Neuronal stem cell (in vitro differentiated cells): ENCODE measurements at regions not wholly inside any gene's neighbourhood (a gene's known extent, or its start where the extent isn't known, plus 50 kb on each side); places are given as distances from the start of the nearest gene placed in this dataset.

Source experiments
- DNase-seq: peaks from one replicate; pipeline ENCODE4 v3.0.0-alpha.2; 2013; ENCODE audit warnings: low spot score
- H2AFZ ChIP-seq: one replicate; pipeline ENCODE4 v1.6.1; 2013; ENCODE audit warnings: mild to moderate bottlenecking, low read length, inconsistent platforms
- H2AK5ac ChIP-seq: 2 replicates; pipeline ENCODE4 v1.6.1; 2013; ENCODE audit warnings: low read depth, mild to moderate bottlenecking, inconsistent platforms, low read length, moderate library complexity, mixed read lengths
- H2BK120ac ChIP-seq: 2 replicates; pipeline ENCODE4 v1.6.1; 2013; ENCODE audit warnings: low read depth, mild to moderate bottlenecking, inconsistent platforms, low read length, moderate library complexity, mixed read lengths
- H2BK12ac ChIP-seq: one replicate; pipeline ENCODE4 v1.6.1; 2013; ENCODE audit warnings: low read length, inconsistent platforms
- H2BK15ac ChIP-seq: 2 replicates; pipeline ENCODE4 v1.6.1; 2013; ENCODE audit warnings: mild to moderate bottlenecking, low read length, inconsistent platforms, mixed read lengths
- H2BK5ac ChIP-seq: one replicate; pipeline ENCODE4 v1.6.1; 2013; ENCODE audit warnings: inconsistent platforms, mild to moderate bottlenecking, low read length, moderate library complexity
- H3K14ac ChIP-seq: one replicate; pipeline ENCODE4 v1.6.1; 2013; ENCODE audit warnings: low read length, inconsistent platforms
- H3K18ac ChIP-seq: 2 replicates; pipeline ENCODE4 v1.6.1; 2013; ENCODE audit warnings: low read length, inconsistent platforms
- H3K23ac ChIP-seq: 2 replicates; pipeline ENCODE4 v1.6.1; 2013; ENCODE audit warnings: low read depth, mild to moderate bottlenecking, mixed read lengths, low read length, inconsistent platforms; ENCODE audit not compliant: poor library complexity
- H3K27ac ChIP-seq: replicated peaks from 3 replicates; pipeline ENCODE4 v1.5.1; 2013; ENCODE audit warnings: low read length, inconsistent platforms
- H3K27me3 ChIP-seq, 3 experiments: 2 replicates each; pipeline ENCODE4 v1.6.1; 2013; ENCODE audit warnings: low read length in 3 of 3, mild to moderate bottlenecking in 2 of 3, inconsistent platforms in 1 of 3, low read depth in 1 of 3, mixed read lengths in 1 of 3, moderate library complexity in 1 of 3; ENCODE audit not compliant: control insufficient read depth in 3 of 3, insufficient read depth in 3 of 3
- H3K36me3 ChIP-seq, 2 donors: replicated peaks in 1 of 2; 2 replicates each; pipeline ENCODE4 v1.6.1; 2013; ENCODE audit warnings: low read length in 2 of 2; ENCODE audit not compliant: control insufficient read depth in 2 of 2, insufficient read depth in 2 of 2
- H3K4ac ChIP-seq: 2 replicates; pipeline ENCODE4 v1.6.1; 2013; ENCODE audit warnings: inconsistent platforms, mild to moderate bottlenecking, low read length, moderate library complexity
- H3K4me1 ChIP-seq, 2 donors: 1 replicate in 1 of 2; 2 replicates in 1 of 2; pipeline ENCODE4 v1.6.1; 2013; ENCODE audit warnings: low read length in 2 of 2, low read depth in 1 of 2; ENCODE audit not compliant: control insufficient read depth in 2 of 2, insufficient read depth in 1 of 2
- H3K4me2 ChIP-seq: one replicate; pipeline ENCODE4 v1.6.1; 2013; ENCODE audit warnings: mild to moderate bottlenecking, low read length, inconsistent platforms; ENCODE audit not compliant: insufficient read depth, poor library complexity, severe bottlenecking
- H3K4me3 ChIP-seq, 2 donors: 2 replicates each; pipeline ENCODE4 v1.5.1; 2013; ENCODE audit warnings: low read length in 2 of 2, mild to moderate bottlenecking in 2 of 2, inconsistent platforms in 1 of 2, moderate library complexity in 1 of 2
- H3K79me1 ChIP-seq: one replicate; pipeline ENCODE4 v1.6.1; 2013; ENCODE audit warnings: low read depth, mild to moderate bottlenecking, inconsistent platforms, low read length, moderate library complexity
- H3K9ac ChIP-seq: one replicate; pipeline ENCODE4 v1.6.1; 2013; ENCODE audit warnings: mild to moderate bottlenecking, low read depth, low read length, inconsistent platforms; ENCODE audit not compliant: poor library complexity
- H3K9me3 ChIP-seq, 2 donors: replicated peaks in 1 of 2; 2 replicates each; pipeline versions ENCODE3 to v1.6.1; 2013; ENCODE audit warnings: low read length in 2 of 2, mild to moderate bottlenecking in 2 of 2, inconsistent platforms in 1 of 2, low read depth in 1 of 2, mixed read lengths in 1 of 2, moderate library complexity in 1 of 2; ENCODE audit not compliant: control insufficient read depth in 2 of 2, insufficient read depth in 1 of 2
- H4K8ac ChIP-seq: one replicate; pipeline ENCODE4 v1.6.1; 2013; ENCODE audit warnings: low read depth, mild to moderate bottlenecking, inconsistent platforms, low read length, moderate library complexity
- H4K91ac ChIP-seq: one replicate; pipeline ENCODE4 v1.6.1; 2013; ENCODE audit warnings: low read length, low read depth, mild to moderate bottlenecking, inconsistent platforms; ENCODE audit not compliant: poor library complexity
- whole genome bisulfite sequencing, 2 donors: extraction: QIAGEN DNeasy Blood & Tissue Kit; methylation state at CpG; one replicate each; pipeline ENCODE4 v1.1.7; 2013; ENCODE audit warnings: missing lambda C conversion rate in 2 of 2, mixed read lengths in 1 of 2; ENCODE audit not compliant: insufficient read length in 2 of 2, insufficient replicate concordance in 1 of 2; ENCODE audit errors: extremely low coverage in 2 of 2; 5-methylcytosine and 5-hydroxymethylcytosine counted together

DNA sequence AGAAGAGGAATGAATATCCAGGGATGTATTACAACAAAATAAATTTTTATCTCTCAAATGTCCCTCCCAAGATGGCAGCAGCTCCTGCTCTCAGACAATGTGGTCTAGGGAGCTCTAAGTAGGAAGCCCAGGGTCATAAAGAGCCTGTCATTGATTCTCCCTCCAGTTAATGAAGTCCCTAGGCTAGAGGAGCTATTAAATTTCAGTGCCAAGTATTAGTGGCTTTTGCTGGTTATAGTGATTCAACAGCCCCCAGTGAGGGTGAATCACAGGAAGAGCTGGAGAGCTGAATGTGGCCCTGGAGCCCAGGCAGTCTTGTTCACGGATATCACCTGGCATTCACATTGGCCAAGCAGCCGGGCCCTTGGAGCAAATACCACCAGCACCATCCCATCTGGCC is 109.8 kb upstream of the YPEL5 start:
- WGBS, 2 donors, result no CpG with 5 or more reads among the region's 2 CpGs
- H2AK5ac ChIP-seq, result no peak overlapping the region
- no peak overlapping the region for H3K14ac ChIP-seq
- DNase-seq, result no peak
- H3K9ac ChIP-seq, result no peak overlapping the region
- no peaks in the 10 kb centered on the region for H3K36me3 ChIP-seq
- H2AFZ ChIP-seq, result no peak overlapping the region
- H2BK15ac ChIP-seq, result no peak overlapping the region
- H3K4me2 ChIP-seq, result no peak overlapping the region
- H3K9me3 ChIP-seq, result no peaks in the 10 kb centered on the region
- H3K4me1 ChIP-seq, result no peaks in the 10 kb centered on the region
- H2BK12ac ChIP-seq, result no peak overlapping the region
- H4K91ac ChIP-seq, result no peak overlapping the region
- H3K4ac ChIP-seq, result no peak overlapping the region
- H3K4me3 ChIP-seq, result no peak overlapping the region
- H2BK5ac ChIP-seq, result no peak overlapping the region
- peak overlapping the region; percentile 38 for H3K23ac ChIP-seq
- H2BK120ac ChIP-seq, result no peak overlapping the region
- peak overlapping the region; percentile 27 for H3K18ac ChIP-seq
- H3K27me3 ChIP-seq, result peaks cover 0 to 2% (median 0%) of the 10 kb centered on the region in 3 experiments
- H4K8ac ChIP-seq, result no peak overlapping the region
- no peak overlapping the region for H3K27ac ChIP-seq
- H3K79me1 ChIP-seq, result no peaks in the 10 kb centered on the region

- no peak overlapping the region for H2AK5ac ChIP-seq
- H3K4me3 ChIP-seq, result no peak overlapping the region
- no peak overlapping the region for H2BK12ac ChIP-seq
- no peak overlapping the region for H3K18ac ChIP-seq
- DNase-seq, result no peak
- H3K4me1 ChIP-seq, result no peaks in the 10 kb centered on the region
- no peak overlapping the region for H4K8ac ChIP-seq
- H3K27ac ChIP-seq, result no peak overlapping the region
- WGBS, 2 donors, result no CpG with 5 or more reads among the region's 3 CpGs
- H4K91ac ChIP-seq, result no peak overlapping the region
- peaks cover 0 to 2% (median 0%) of the 10 kb centered on the region in 3 experiments for H3K27me3 ChIP-seq
- H3K9me3 ChIP-seq, result no peaks in the 10 kb centered on the region
- H3K79me1 ChIP-seq, result no peaks in the 10 kb centered on the region
- H3K9ac ChIP-seq, result no peak overlapping the region
- H2BK120ac ChIP-seq, result no peak overlapping the region
- no peak overlapping the region for H2BK5ac ChIP-seq
- no peak overlapping the region for H2BK15ac ChIP-seq
- H3K4me2 ChIP-seq, result no peak overlapping the region
- no peak overlapping the region for H2AFZ ChIP-seq
- no peak overlapping the region for H3K14ac ChIP-seq
- H3K23ac ChIP-seq, result no peak overlapping the region
- no peaks in the 10 kb centered on the region for H3K36me3 ChIP-seq
- H3K4ac ChIP-seq, result no peak overlapping the region
Observed at GRCh38 chr2:30038419-30038818, 108.4 kb upstream of the YPEL5 start.

GRCh38 chr2:30039101-30039500 is 107.7 kb upstream of the YPEL5 start:
- Histone ChIP-seq H4K8ac (no peak overlapping the region), H4K91ac (no peak overlapping the region), H3K14ac (no peak overlapping the region), H3K4me3 (no peak overlapping the region), H3K9ac (no peak overlapping the region), H3K27me3 (peaks cover 0 to 2% (median 0%) of the 10 kb centered on the region in 3 experiments), H2AK5ac (no peak overlapping the region), H2AFZ (no peak overlapping the region), H3K9me3 (no peaks in the 10 kb centered on the region), H2BK5ac (no peak overlapping the region), H2BK120ac (no peak overlapping the region), H3K23ac (no peak overlapping the region), H2BK12ac (no peak overlapping the region), H3K4ac (no peak overlapping the region), H3K36me3 (no peaks in the 10 kb centered on the region), H3K4me1 (no peaks in the 10 kb centered on the region), H3K79me1 (no peaks in the 10 kb centered on the region), H3K27ac (no peak overlapping the region), H3K18ac (no peak overlapping the region), H3K4me2 (no peak overlapping the region), H2BK15ac (no peak overlapping the region)
- DNase-seq, result no peak
- no CpG with 5 or more reads among the region's 1 CpG for WGBS, 2 donors

- no peaks in the 10 kb centered on the region for H3K4me1 ChIP-seq
- no peak overlapping the region for H2AFZ ChIP-seq
- H2BK5ac ChIP-seq, result no peak overlapping the region
- H2BK120ac ChIP-seq, result no peak overlapping the region
- no peak overlapping the region for H3K4ac ChIP-seq
- H3K23ac ChIP-seq, result no peak overlapping the region
- no peak overlapping the region for H2AK5ac ChIP-seq
- H3K79me1 ChIP-seq, result no peaks in the 10 kb centered on the region
- H4K8ac ChIP-seq, result no peak overlapping the region
- no peak overlapping the region for H3K4me3 ChIP-seq
- no peak overlapping the region for H2BK15ac ChIP-seq
- no peak overlapping the region for H2BK12ac ChIP-seq
- H3K14ac ChIP-seq, result no peak overlapping the region
- H3K9ac ChIP-seq, result no peak overlapping the region
- H3K27me3 ChIP-seq, result peaks cover 0 to 10% (median 0%) of the 10 kb centered on the region in 3 experiments
- no peak for DNase-seq
- H3K9me3 ChIP-seq, result no peaks in the 10 kb centered on the region
- no peak overlapping the region for H4K91ac ChIP-seq
- H3K18ac ChIP-seq, result no peak overlapping the region
- WGBS, 2 donors, result no CpG with 5 or more reads among the region's 1 CpG
- no peak overlapping the region for H3K27ac ChIP-seq
- no peak overlapping the region for H3K4me2 ChIP-seq
- no peaks in the 10 kb centered on the region for H3K36me3 ChIP-seq
Observed at GRCh38 chr2:30040147-30040546, 106.7 kb upstream of the YPEL5 start.
